AG10803 (cell line): ENCODE measurements at regions not wholly inside any gene's neighbourhood (a gene's known extent, or its start where the extent isn't known, plus 50 kb on each side); places are given as distances from the start of the nearest gene placed in this dataset.

Experiments used
- DNase-seq: peaks from one replicate; pipeline ENCODE4 v3.0.0; 2010; ENCODE audit warnings: low read depth
- H3K4me3 ChIP-seq: 2 replicates; pipeline ENCODE4 v1.5.1; 2011; ENCODE audit warnings: mild to moderate bottlenecking, low read length, control low read depth
- CTCF ChIP-seq: conservative IDR thresholded peaks from 2 replicates; pipeline ENCODE4 v1.5.1; 2011; ENCODE audit warnings: mild to moderate bottlenecking, low read length, control low read depth, inconsistent platforms

- TF ChIP-seq CTCF = no peak
- H3K4me3 ChIP-seq = no peak overlapping the region
- DNase-seq = no peak
Measured at GRCh38 chr5:68950125-68950524, 143.7 kb upstream of the SLC30A5 start.

GRCh38 chr5:68950930-68951329 lies 142.9 kb upstream of the SLC30A5 start:
- no peak for DNase-seq
- no peak for TF ChIP-seq CTCF
- H3K4me3 ChIP-seq = no peak overlapping the region

DNA sequence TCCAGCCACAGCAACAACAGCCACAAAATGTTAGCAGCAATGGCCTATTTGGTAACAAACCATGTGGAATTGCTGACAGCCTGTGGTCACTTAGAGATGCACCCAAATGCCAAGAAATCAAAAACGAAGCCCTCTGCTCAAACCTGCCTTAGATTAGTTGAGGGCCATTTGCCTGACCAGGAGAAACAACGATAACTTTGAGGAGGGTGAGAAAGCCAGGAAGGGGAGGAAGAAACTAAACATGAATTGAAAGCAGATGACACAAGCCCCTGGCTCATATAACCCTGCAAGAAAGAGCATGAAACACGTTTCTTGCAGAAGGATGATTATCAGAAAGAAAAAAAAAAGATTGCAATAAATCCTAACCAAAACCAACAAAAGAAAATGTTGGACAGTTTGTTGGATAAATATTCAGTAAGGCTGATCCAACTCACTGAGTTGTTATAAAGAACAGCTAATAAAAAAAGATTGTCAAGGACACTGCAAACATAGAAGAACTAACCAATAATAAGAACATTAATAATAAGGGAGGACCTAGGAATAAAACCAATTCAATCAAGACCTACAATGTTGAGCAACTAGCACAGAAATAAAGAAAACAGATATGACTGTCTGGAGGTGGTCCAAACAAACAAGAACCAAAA lies 140.5 kb upstream of the SLC30A5 start:
- no peak overlapping the region for H3K4me3 ChIP-seq
- TF ChIP-seq CTCF = no peak
- DNase-seq = peak; percentile 84

- no peak for TF ChIP-seq CTCF
- H3K4me3 ChIP-seq = no peak overlapping the region
- peak; percentile 81 for DNase-seq
Measured at GRCh38 chr5:68953875-68954617, 139.8 kb upstream of the SLC30A5 start.

- DNase-seq = no peak
- no peak overlapping the region for H3K4me3 ChIP-seq
- TF ChIP-seq CTCF = no peak
Measured at GRCh38 chr5:68954618-68954910, 139.2 kb upstream of the SLC30A5 start.

DNA sequence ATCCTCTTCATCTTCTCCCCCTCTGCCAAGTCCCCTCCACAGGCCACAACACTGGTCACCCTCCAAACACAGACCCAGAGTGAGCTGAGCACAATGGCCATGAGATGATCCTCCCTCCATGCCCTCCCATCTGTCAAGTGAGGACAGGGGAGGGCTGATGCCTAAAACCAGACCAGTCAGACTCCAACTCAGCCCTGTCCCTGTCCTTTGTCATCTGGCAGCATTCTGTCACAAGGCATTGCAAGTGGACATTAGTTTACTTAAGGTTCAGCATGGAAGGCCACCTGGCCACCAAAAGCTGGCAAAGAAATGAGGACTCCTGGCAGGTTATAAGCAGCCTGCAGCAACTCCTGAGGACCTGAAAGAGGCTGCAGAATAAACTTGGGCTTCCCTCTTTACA lies 136.2 kb upstream of the SLC30A5 start:
- DNase-seq = no peak
- no peak overlapping the region for H3K4me3 ChIP-seq
- TF ChIP-seq CTCF = no peak

- H3K4me3 ChIP-seq = no peak overlapping the region
- TF ChIP-seq CTCF = no peak
- DNase-seq = no peak
Measured at GRCh38 chr5:68958428-68958827, 135.4 kb upstream of the SLC30A5 start.
